NCI-H345 (cell line): ENCODE measurements at regions not wholly inside any gene's neighbourhood (a gene's known extent, or its start where the extent isn't known, plus 50 kb on each side); places are given as distances from the start of the nearest gene placed in this dataset.
"Not testable (repeated sequence)": the region's sequence is repeated elsewhere in the genome, so short reads cannot be mapped to it uniquely, and the experiment has no call there.

ENCODE experiments used
- DNase-seq: peaks from one replicate; lab custom pipeline; 2025; lab: John Stamatoyannopoulos, UW

GRCh38 chr4:66275411-66276038, 605.2 kb upstream of the EPHA5 start:
- no peak for DNase-seq

GRCh38 chr4:66273110-66273509, 602.8 kb upstream of the EPHA5 start:
- no peak for DNase-seq

- DNase-seq = not testable (repeated sequence)
These were observed 600.1 kb upstream of the EPHA5 start for GRCh38 chr4:66270356-66270755.

GRCh38 chr4:66266554-66266953, 596.3 kb upstream of the EPHA5 start:
- DNase-seq = not testable (repeated sequence)

GRCh38 chr4:66266035-66266434, 595.7 kb upstream of the EPHA5 start:
- DNase-seq = no peak

- no peak for DNase-seq
These were observed 582.0 kb upstream of the EPHA5 start for GRCh38 chr4:66252291-66252690.

GRCh38 chr4:66246643-66247042, 576.4 kb upstream of the EPHA5 start:
- no peak for DNase-seq

GRCh38 chr4:66235876-66236275, 565.6 kb upstream of the EPHA5 start:
- DNase-seq = no peak

- DNase-seq = no peak
These were observed 559.6 kb upstream of the EPHA5 start for GRCh38 chr4:66229885-66230284.

GRCh38 chr4:66225539-66225938, 555.2 kb upstream of the EPHA5 start:
- DNase-seq = no peak

- DNase-seq = no peak
These were observed 552.9 kb upstream of the EPHA5 start for GRCh38 chr4:66223068-66223703.

GRCh38 chr4:66219401-66219800, 549.1 kb upstream of the EPHA5 start:
- no peak for DNase-seq

GRCh38 chr4:66216252-66216651, 546.0 kb upstream of the EPHA5 start:
- no peak for DNase-seq

GRCh38 chr4:66212489-66212888, 542.2 kb upstream of the EPHA5 start:
- DNase-seq = no peak

GRCh38 chr4:66204534-66205247, 534.4 kb upstream of the EPHA5 start:
- DNase-seq = no peak

GRCh38 chr4:66202870-66203269, 532.6 kb upstream of the EPHA5 start:
- DNase-seq = no peak

GRCh38 chr4:66197451-66197850, 527.2 kb upstream of the EPHA5 start:
- no peak for DNase-seq

- DNase-seq = no peak
These were observed 523.2 kb upstream of the EPHA5 start for GRCh38 chr4:66193487-66193886.

GRCh38 chr4:66187175-66187720, 517.0 kb upstream of the EPHA5 start:
- no peak for DNase-seq

- DNase-seq = no peak
These were observed 515.8 kb upstream of the EPHA5 start for GRCh38 chr4:66186095-66186494.

- no peak for DNase-seq
These were observed 512.3 kb upstream of the EPHA5 start for GRCh38 chr4:66182636-66183035.

- DNase-seq = no peak
These were observed 508.6 kb upstream of the EPHA5 start for GRCh38 chr4:66178906-66179305.

GRCh38 chr4:66169341-66169740, 499.1 kb upstream of the EPHA5 start:
- DNase-seq = no peak
